GM06990 (cell line): ENCODE measurements at regions not wholly inside any gene's neighbourhood (a gene's known extent, or its start where the extent isn't known, plus 50 kb on each side); places are given as distances from the start of the nearest gene placed in this dataset.

Experiments used
- DNase-seq: peaks from one replicate; pipeline ENCODE4 v3.0.0-alpha.2; 2011; ENCODE audit not compliant: insufficient read length; ENCODE audit errors: extremely low read depth
- H3K27me3 ChIP-seq: replicated peaks from 2 replicates; pipeline ENCODE4 v1.6.0; 2011; ENCODE audit warnings: low read length; ENCODE audit not compliant: control insufficient read depth, insufficient read depth
- H3K36me3 ChIP-seq: 2 replicates; pipeline ENCODE4 v1.5.1; 2011; ENCODE audit warnings: low read length; ENCODE audit not compliant: control insufficient read depth, insufficient read depth
- H3K4me3 ChIP-seq: replicated peaks from 2 replicates; pipeline ENCODE4 v1.5.1; 2011; ENCODE audit warnings: low read depth, mild to moderate bottlenecking, control low read depth, low read length
- TF ChIP-seq, protein P1 (sequence below): IDR thresholded peaks from 2 replicates; pipeline ENCODE4 v1.5.1; 2011; ENCODE audit warnings: low read length, control low read depth, mild to moderate bottlenecking, inconsistent platforms; ENCODE audit not compliant: insufficient read depth, poor library complexity, severe bottlenecking

DNA sequence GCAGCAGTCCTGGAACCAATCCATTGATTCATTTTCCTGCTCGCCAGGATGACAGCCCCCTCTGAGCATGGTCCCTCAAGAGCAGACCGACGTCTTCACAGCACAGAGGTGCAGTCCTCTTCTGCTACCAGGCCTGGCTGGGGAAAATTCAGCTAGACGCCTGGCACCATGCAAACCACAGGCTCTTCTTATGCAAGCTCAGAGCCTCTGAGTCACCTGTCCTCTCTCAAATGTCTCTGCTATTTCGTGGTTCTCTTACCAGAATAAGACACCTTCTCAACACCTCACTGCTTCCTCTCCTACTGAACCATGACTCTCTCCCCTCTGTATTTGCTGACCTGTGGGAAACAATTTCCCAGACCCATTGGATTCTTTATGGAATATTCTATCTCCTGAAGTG lies 79.8 kb upstream of the CYRIA start:
- Histone ChIP-seq H3K36me3 (no peaks in the 10 kb centered on the region), H3K4me3 (no peak overlapping the region), H3K27me3 (no peaks in the 10 kb centered on the region; the same call in 1 of the 2 replicates)
- DNase-seq = no peak
- TF ChIP-seq, protein P1, sequence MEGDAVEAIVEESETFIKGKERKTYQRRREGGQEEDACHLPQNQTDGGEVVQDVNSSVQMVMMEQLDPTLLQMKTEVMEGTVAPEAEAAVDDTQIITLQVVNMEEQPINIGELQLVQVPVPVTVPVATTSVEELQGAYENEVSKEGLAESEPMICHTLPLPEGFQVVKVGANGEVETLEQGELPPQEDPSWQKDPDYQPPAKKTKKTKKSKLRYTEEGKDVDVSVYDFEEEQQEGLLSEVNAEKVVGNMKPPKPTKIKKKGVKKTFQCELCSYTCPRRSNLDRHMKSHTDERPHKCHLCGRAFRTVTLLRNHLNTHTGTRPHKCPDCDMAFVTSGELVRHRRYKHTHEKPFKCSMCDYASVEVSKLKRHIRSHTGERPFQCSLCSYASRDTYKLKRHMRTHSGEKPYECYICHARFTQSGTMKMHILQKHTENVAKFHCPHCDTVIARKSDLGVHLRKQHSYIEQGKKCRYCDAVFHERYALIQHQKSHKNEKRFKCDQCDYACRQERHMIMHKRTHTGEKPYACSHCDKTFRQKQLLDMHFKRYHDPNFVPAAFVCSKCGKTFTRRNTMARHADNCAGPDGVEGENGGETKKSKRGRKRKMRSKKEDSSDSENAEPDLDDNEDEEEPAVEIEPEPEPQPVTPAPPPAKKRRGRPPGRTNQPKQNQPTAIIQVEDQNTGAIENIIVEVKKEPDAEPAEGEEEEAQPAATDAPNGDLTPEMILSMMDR = no peak

DNA sequence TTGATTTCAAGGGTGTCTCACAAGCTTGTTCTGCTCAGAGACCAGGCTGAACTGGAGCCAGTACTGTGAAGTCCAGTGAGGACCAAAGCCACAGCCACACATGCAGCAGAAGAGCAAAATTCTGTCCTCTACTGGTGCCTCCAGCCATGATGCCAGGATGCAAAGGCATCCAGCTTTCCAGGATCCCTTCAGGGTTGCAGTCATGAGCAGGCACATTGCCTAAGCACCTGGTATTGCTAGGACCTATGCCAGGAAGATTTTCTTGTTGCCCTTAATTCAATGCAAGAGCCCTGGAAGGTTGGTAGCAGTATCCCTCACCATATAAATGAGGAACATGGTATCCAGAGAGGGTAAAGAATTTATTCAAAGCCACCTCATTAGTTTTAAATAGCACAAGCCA lies 78.9 kb upstream of the CYRIA start:
- Histone ChIP-seq H3K27me3 (no peaks in the 10 kb centered on the region; the same call in 1 of the 2 replicates), H3K4me3 (no peak overlapping the region), H3K36me3 (no peaks in the 10 kb centered on the region)
- TF ChIP-seq, protein P1 = no peak
- DNase-seq = no peak

DNA sequence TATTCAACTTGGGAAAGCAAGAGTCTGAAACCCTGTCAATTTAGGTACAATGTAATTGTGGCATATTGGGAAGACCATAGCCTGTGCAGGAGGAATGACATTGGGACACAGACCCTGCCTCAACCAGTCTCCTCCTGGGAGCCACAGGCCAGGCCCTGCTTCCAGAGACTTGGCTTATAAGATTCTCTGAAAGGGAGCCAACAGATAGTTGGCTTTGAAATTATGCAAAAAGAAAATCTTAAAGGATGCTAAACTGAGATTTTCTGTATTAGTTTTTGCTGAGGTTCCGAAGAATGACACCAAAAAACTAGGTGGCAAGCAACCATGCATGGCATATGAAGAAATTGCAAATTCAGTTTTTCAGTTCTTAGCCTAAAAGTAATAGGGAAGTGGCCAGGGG lies 76.4 kb upstream of the CYRIA start:
- H3K36me3 ChIP-seq = no peaks in the 10 kb centered on the region
- no peak for DNase-seq
- H3K4me3 ChIP-seq = no peak overlapping the region
- TF ChIP-seq, protein P1 = no peak
- H3K27me3 ChIP-seq = no peaks in the 10 kb centered on the region; the same call in 1 of the 2 replicates

DNA sequence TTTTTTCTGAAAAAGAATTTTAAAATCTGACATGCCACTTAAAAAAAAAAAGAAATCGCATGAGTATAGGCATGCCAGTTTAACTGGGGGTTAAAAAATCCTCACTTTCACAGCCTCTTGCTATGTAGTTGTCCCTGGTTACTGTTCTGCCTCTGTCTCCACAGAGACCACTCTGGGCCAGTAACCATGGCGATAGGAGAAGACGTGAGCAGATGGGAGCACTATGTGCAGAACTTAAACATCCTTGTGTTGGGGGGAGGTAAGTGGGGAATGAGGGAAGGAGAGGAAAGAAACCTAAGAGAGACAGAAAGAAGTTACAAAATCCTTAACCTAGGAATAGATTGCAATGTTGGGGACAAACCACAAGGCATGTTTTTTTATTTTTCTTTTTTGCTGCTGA lies 75.9 kb upstream of the CYRIA start:
- TF ChIP-seq, protein P1 = no peak
- Histone ChIP-seq H3K27me3 (no peaks in the 10 kb centered on the region; the same call in 1 of the 2 replicates), H3K4me3 (no peak overlapping the region), H3K36me3 (no peaks in the 10 kb centered on the region)
- no peak for DNase-seq

DNA sequence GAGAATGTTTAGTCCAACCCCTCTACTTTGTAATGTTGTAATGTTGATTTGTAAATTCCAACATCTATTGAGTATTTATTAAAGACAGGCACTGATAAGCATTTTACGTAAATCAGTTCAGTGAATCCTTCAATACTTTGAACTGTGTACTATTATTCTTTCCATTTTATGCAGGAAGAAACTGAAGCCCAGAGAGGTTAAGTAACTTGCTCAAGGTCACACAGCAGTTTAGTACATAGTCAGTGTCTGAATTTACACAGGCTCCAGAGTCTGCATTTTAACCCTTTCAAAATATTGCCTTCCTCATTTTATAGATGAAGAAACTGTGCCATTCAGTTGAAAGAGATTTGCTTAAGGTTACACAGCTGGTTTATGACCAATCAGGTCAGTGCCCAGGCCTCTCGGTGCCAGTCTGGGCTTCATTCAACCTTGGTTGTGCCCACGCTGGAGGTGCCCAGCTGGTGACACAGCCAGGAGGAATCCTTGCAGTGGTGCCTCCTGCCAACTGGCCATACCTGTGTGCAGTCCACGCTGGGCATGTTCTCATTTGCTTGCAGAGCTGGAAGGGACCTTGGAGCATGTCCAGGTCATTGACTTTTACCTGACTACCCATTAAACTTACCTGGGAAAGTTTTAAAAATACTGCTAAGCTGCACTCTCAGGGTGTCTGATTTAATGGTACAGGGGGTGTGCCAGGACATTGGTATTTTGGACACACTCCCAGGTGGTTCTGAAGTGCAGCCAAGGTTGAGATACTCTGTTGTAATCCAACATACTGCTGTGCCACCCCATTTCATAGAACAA lies 74.3 kb upstream of the CYRIA start:
- no peaks in the 10 kb centered on the region; the same call in none of the 2 replicates for H3K27me3 ChIP-seq
- no peak for DNase-seq
- no peaks in the 10 kb centered on the region for H3K36me3 ChIP-seq
- no peak overlapping the region for H3K4me3 ChIP-seq
- TF ChIP-seq, protein P1 = no peak
